ENCODE measurements at regions not wholly inside any gene's neighbourhood (a gene's known extent, or its start where the extent isn't known, plus 50 kb on each side); places are given as distances from the start of the nearest gene placed in this dataset.
"Not testable (repeated sequence)": the region's sequence is repeated elsewhere in the genome, so short reads cannot be mapped to it uniquely, and the experiment has no call there.

- H3K4me1 ChIP-seq; DNase-seq; intact Hi-C loops (cut with DNase I); H3K27ac ChIP-seq; H3K36me3 ChIP-seq; H3K9me3 ChIP-seq; H3K4me3 ChIP-seq (replicated peaks in 1 of 3); H3K27me3 ChIP-seq: not testable (repeated sequence)
- WGBS, 2 donors, result 71 to 90% methylated on average over 12 to 20 of the region's 20 CpGs
These were observed 128.1 kb downstream of the ADRA2C start for GRCh38 chr4:3894086-3894959.

- Histone ChIP-seq H3K36me3 (no peaks in the 10 kb centered on the region), H3K9me3 (no peaks in the 10 kb centered on the region), H3K4me1 (no peaks in the 10 kb centered on the region), H3K4me3 (replicated peaks in 1 of 3) (no peak overlapping the region), H3K27me3 (no peaks in the 10 kb centered on the region), H3K27ac (no peak overlapping the region)
- intact Hi-C loops (cut with DNase I), result no loop called here
- DNase-seq, result no peak
- 72 to 75% methylated on average over 6 of the region's 6 CpGs for WGBS, 2 donors
- no peak for TF ChIP-seq POLR2A (IDR thresholded peaks at IDR 0.05)
- TF ChIP-seq CTCF (IDR thresholded peaks at IDR 0.05), result no peak
These were observed 130.3 kb downstream of the ADRA2C start for GRCh38 chr4:3896441-3896840.

- intact Hi-C loops (cut with DNase I); H3K36me3 ChIP-seq; H3K4me3 ChIP-seq (replicated peaks in 1 of 3); DNase-seq; H3K27ac ChIP-seq; H3K9me3 ChIP-seq; H3K4me1 ChIP-seq; H3K27me3 ChIP-seq: not testable (repeated sequence)
- WGBS, 2 donors, result 93% methylated on average over 20 of the region's 20 CpGs
These were observed 130.8 kb downstream of the ADRA2C start for GRCh38 chr4:3896871-3897578.

- no peaks in the 10 kb centered on the region for H3K4me1 ChIP-seq
- H3K4me3 ChIP-seq (replicated peaks in 1 of 3), result no peak overlapping the region
- H3K27me3 ChIP-seq, result no peaks in the 10 kb centered on the region
- no peak overlapping the region for H3K27ac ChIP-seq
- no peak for DNase-seq
- TF ChIP-seq POLR2A (IDR thresholded peaks at IDR 0.05), result no peak
- no peak for TF ChIP-seq CTCF (IDR thresholded peaks at IDR 0.05)
- 86 to 89% methylated on average over 19 of the region's 19 CpGs for WGBS, 2 donors
- H3K36me3 ChIP-seq, result no peaks in the 10 kb centered on the region
- intact Hi-C loops (cut with DNase I), result no loop called here
- H3K9me3 ChIP-seq, result no peaks in the 10 kb centered on the region
These were observed 131.9 kb downstream of the ADRA2C start for GRCh38 chr4:3898098-3898497.

GRCh38 chr4:3898928-3899327, 132.7 kb downstream of the ADRA2C start:
- H3K27me3 ChIP-seq; H3K36me3 ChIP-seq; H3K27ac ChIP-seq; H3K9me3 ChIP-seq; DNase-seq; H3K4me1 ChIP-seq; H3K4me3 ChIP-seq (replicated peaks in 1 of 3); intact Hi-C loops (cut with DNase I): not testable (repeated sequence)
- WGBS, 2 donors, result 89% methylated on average over 10 of the region's 10 CpGs

GRCh38 chr4:3904264-3904955, 138.2 kb downstream of the ADRA2C start:
- H3K9me3 ChIP-seq; H3K27me3 ChIP-seq; H3K36me3 ChIP-seq; H3K27ac ChIP-seq; H3K4me3 ChIP-seq (replicated peaks in 1 of 3); H3K4me1 ChIP-seq; intact Hi-C loops (cut with DNase I); DNase-seq: not testable (repeated sequence)
- 59 to 78% methylated on average over 14 to 15 of the region's 15 CpGs for WGBS, 2 donors

GRCh38 chr4:3909616-3910015, 143.4 kb downstream of the ADRA2C start:
- intact Hi-C loops (cut with DNase I); H3K4me3 ChIP-seq (replicated peaks in 1 of 3); DNase-seq; H3K27ac ChIP-seq; H3K9me3 ChIP-seq; H3K4me1 ChIP-seq; H3K36me3 ChIP-seq; H3K27me3 ChIP-seq: not testable (repeated sequence)
- WGBS, 2 donors, result 100% methylated on average over 1 to 3 of the region's 3 CpGs

GRCh38 chr4:3910161-3910950, 144.2 kb downstream of the ADRA2C start:
- H3K27me3 ChIP-seq; DNase-seq; H3K4me1 ChIP-seq; intact Hi-C loops (cut with DNase I); H3K27ac ChIP-seq; H3K36me3 ChIP-seq; H3K4me3 ChIP-seq (replicated peaks in 1 of 3); H3K9me3 ChIP-seq: not testable (repeated sequence)
- WGBS, 2 donors, result 85 to 91% methylated on average over 14 of the region's 14 CpGs

Measured in thyroid gland (tissue), 4 donors.